GM12875 (cell line): ENCODE measurements at regions not wholly inside any gene's neighbourhood (a gene's known extent, or its start where the extent isn't known, plus 50 kb on each side); places are given as distances from the start of the nearest gene placed in this dataset.

Source experiments
- H3K4me3 ChIP-seq: one replicate; pipeline ENCODE4 v1.5.1; 2011; ENCODE audit warnings: low read depth, low read length, control low read depth
- TF ChIP-seq, protein P1 (sequence below): IDR thresholded peaks from 2 replicates; pipeline ENCODE4 v1.5.1; 2011; ENCODE audit warnings: low read depth, mild to moderate bottlenecking, control low read depth, inconsistent platforms, low read length, moderate library complexity, borderline replicate concordance; ENCODE audit not compliant: insufficient read depth

DNA sequence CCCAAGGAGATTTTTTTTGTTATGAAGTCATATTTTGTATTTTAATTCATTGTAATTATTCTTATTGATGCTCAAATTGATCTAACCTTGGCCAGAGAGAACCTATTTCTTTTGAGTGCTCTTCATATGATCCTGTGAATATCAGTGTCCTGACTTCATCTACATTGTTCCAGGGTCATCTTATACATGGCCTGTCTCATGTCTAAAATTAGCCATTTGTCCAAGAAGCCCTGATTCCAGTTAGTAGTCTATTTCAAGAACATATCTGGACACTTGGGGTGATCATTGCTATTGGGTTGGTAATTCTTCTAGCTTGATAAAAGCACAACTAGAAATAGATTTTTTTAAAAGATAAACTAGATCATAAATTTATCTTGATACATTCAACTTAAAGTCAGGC, 266.2 kb downstream of the SPRY1 start:
- TF ChIP-seq, protein P1, sequence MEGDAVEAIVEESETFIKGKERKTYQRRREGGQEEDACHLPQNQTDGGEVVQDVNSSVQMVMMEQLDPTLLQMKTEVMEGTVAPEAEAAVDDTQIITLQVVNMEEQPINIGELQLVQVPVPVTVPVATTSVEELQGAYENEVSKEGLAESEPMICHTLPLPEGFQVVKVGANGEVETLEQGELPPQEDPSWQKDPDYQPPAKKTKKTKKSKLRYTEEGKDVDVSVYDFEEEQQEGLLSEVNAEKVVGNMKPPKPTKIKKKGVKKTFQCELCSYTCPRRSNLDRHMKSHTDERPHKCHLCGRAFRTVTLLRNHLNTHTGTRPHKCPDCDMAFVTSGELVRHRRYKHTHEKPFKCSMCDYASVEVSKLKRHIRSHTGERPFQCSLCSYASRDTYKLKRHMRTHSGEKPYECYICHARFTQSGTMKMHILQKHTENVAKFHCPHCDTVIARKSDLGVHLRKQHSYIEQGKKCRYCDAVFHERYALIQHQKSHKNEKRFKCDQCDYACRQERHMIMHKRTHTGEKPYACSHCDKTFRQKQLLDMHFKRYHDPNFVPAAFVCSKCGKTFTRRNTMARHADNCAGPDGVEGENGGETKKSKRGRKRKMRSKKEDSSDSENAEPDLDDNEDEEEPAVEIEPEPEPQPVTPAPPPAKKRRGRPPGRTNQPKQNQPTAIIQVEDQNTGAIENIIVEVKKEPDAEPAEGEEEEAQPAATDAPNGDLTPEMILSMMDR = no peak
- no peak overlapping the region for H3K4me3 ChIP-seq

DNA sequence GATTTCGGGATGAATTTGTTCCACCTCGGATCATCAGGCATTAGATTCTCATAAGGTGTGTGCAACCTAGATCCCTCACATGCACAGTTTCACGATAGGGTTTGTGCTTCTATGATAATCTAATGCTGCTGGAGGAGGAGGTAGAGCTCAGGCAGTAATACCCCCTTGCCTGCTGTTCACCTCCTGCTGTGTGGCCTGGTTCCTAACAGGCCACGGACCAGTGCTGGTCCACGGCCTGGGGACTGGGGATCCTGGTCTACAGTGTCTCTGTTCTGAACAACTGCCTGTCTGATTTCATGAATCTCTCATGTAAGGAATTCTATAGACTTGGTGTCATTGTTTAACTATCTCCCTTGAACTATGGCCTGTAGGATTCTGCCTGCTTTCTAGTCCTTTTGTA, 269.9 kb downstream of the SPRY1 start:
- TF ChIP-seq, protein P1 = no peak

DNA sequence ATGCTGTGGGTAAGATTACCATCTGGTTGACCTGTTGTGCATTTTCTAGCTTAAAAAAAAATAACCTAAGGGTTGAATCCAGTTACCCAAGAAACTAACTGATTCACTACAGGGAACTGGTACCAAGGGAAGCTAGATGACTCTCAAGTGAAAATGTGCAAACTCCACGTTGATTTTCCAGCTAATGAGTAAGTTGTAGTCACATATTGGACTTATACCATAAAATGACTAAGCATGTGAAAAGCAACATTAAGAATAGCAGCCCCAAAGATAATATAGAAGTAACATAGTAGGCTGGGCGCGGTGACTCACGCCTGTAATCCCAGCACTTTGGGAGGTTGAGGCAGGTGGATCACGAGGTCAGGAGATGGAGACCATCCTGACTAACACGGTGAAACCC, 270.9 kb downstream of the SPRY1 start:
- TF ChIP-seq, protein P1 = no peak

More for the DNA sequence above, 269.9 kb downstream of the SPRY1 start:
- H3K4me3 ChIP-seq = no peak overlapping the region

DNA sequence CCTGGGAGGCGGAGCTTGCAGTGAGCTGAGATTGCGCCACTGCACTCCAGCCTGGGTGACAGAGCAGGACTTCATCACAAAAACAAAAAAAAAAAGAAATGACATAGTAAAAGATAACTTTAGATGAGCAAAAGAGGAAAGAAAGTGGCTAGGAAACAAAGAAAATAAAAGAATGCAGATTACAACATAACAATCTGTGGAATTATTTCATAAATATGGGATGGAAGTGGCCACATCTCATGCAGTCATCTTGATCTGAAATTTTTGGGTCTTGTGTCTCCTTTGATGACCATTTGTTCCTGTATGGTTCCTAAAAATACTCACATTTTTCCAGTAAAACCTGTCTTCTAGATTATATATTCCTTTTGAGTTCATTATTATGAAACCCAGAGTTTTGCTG, 271.4 kb downstream of the SPRY1 start:
- H3K4me3 ChIP-seq = no peak overlapping the region
- TF ChIP-seq, protein P1 = no peak

More for the DNA sequence above, 270.9 kb downstream of the SPRY1 start:
- no peak overlapping the region for H3K4me3 ChIP-seq

DNA sequence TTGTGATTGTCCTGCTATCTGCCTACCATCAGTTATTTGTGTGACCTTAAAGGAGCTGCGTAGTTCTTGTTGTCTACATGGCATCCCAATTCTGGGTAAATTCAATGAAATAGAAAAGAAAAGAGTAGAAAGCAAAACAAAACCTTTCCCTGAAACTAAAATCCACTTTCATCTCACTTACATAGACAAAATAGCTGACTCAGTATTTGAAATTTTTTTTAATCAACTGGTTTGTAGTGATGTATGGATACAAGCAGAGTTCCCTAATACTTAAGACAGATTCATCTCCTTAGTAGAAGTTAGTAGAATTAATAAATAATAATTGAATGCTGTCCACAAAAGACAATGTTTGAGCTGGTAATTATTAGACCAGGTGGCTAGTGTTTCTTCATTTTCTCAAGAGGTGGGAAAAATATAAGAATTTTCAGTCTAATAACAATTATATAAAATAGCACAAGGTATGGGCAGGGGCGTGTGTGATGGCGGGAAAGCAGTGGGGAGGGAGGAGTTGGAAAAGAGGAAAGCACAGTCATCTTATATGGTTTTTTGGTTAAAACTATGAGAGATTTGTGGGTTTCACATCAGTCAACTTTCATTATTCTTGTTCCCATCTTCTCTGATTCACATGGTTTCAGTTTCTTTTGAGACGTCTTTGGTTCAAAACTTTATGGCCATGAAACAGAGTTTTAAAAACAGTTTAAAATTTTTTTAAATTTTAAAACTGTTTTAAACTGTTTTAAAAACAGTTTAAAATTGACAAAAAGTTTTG, 275.2 kb downstream of the SPRY1 start:
- TF ChIP-seq, protein P1 = no peak
- H3K4me3 ChIP-seq = no peak overlapping the region

DNA sequence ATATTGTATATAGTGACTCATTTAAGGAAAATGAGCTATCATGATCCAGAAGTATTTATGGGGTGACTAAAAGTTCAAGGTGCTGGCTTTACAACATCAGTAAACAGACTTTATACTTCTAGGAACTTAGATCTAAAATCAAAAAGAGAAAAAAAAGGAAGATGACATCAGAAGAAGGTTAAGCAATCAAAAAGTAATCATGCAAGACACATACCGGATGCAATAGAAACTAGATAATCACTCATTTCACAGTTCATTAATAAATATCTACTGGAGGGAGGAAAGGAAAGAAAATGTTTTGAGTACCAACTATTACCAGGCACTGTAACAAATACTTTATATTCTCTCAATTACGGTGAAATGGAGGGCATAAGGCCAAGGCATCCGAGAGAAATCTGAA, 276.4 kb downstream of the SPRY1 start:
- no peak overlapping the region for H3K4me3 ChIP-seq
- TF ChIP-seq, protein P1 = no peak

DNA sequence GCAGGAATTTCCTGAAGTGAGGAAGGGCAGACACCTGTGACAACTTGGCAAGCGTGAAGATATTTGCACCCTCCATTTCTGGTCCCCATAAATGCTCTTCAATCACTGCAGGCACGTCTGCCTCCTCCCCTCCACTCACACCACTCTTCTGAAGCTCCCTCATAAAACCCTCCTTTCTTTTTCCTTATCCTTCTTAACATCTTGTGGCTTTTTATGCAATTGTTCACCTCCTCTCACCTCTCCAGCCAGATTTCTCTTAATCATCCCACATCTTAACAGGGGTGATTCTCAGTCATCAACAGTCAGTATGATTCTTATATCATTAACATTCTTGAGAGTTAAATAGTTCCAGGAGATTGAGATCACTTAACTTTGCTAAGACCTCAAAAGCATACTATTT, 277.4 kb downstream of the SPRY1 start:
- H3K4me3 ChIP-seq = no peak overlapping the region
- TF ChIP-seq, protein P1 = no peak
